ENCODE measurements at regions not wholly inside any gene's neighbourhood (a gene's known extent, or its start where the extent isn't known, plus 50 kb on each side); places are given as distances from the start of the nearest gene placed in this dataset.

DNA sequence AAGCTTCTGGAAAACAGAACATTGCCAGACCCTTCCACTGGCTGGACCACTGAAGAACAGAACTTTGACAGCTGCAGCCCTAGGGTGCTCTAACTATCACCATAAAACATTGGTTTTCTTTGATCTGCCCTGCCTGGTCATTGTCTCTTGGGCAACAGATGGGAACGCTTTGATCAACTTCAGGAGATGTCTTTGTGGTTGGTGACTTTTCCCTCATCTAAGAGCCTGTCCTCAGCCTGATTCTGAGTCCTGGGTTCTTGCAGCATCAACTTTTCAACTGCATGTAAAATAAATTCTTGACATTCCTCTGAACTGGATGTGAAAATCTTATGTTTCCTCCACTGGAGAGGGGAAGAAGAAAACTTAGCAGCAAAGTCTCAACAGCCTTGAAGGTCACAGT lies 53.1 kb upstream of the ZNRF2 start:
- H3K27me3 ChIP-seq, result no peaks in the 10 kb centered on the region
- DNase-seq, result no peak
- H3K4me1 ChIP-seq, result peaks cover 4 to 13% (median 8%) of the 10 kb centered on the region in 4 donors
- no peak for TF ChIP-seq CTCF (IDR thresholded peaks at IDR 0.05)
- no peak for TF ChIP-seq POLR2A (IDR thresholded peaks at IDR 0.05)
- no peak for TF ChIP-seq POLR2AphosphoS5 (IDR thresholded peaks at IDR 0.05)
- TF ChIP-seq EP300 (IDR thresholded peaks at IDR 0.05), result no peak
- H3K4me3 ChIP-seq, result no peak overlapping the region
- WGBS, 5 donors, result 89 to 100% (median 92%) methylated on average over 1 of the region's 1 CpG
- no peaks in the 10 kb centered on the region for H3K36me3 ChIP-seq
- no peak overlapping the region for H3K27ac ChIP-seq
- no peaks in the 10 kb centered on the region for H3K9me3 ChIP-seq
- intact Hi-C loops (cut with DNase I; ENCODE audit: low total_unique reads), result no loop called here

DNA sequence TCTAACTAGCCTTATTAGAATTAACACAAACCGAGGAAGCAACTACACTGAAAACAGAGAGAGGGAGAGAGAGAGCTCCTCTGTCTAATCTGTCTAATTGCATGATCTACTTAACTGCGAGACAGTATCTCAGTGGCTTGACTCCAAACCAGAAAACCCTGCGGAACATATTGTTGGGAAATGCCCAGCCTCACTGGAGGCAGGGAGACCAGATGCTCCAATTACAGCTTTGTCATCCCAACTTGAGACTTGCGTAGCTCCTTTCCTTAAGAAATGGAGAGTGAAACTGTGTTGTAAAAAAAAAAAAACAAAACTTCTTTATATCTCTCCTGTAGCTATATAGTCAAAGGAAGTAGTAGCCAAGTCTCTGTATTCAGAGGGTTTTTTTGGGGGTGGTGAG lies 52.0 kb upstream of the ZNRF2 start:
- 80 to 92% (median 90%) methylated on average over 4 of the region's 4 CpGs for WGBS, 5 donors
- intact Hi-C loops (cut with DNase I; ENCODE audit: low total_unique reads), result no loop called here
- TF ChIP-seq CTCF (IDR thresholded peaks at IDR 0.05) (no peak), EP300 (IDR thresholded peaks at IDR 0.05) (no peak), POLR2AphosphoS5 (IDR thresholded peaks at IDR 0.05) (no peak)

More for the DNA sequence above, 52.0 kb upstream of the ZNRF2 start:
- H3K4me3 ChIP-seq, result no peak overlapping the region
- H3K27me3 ChIP-seq, result no peaks in the 10 kb centered on the region
- no peaks in the 10 kb centered on the region for H3K9me3 ChIP-seq
- peaks cover 0 to 2% (median 0%) of the 10 kb centered on the region in 4 donors for H3K4me1 ChIP-seq
- H3K36me3 ChIP-seq, result no peaks in the 10 kb centered on the region
- DNase-seq, result no peak
- no peak overlapping the region for H3K27ac ChIP-seq

All from stomach (tissue), 8 donors.